ENCODE measurements at regions not wholly inside any gene's neighbourhood (a gene's known extent, or its start where the extent isn't known, plus 50 kb on each side); places are given as distances from the start of the nearest gene placed in this dataset.

- H4K20me1 ChIP-seq (ENCODE audit: control insufficient read depth, insufficient read depth): no peaks in the 10 kb centered on the region
Observed at GRCh38 chr1:73910466-73910865, 287.5 kb downstream of the LRRIQ3 start.

GRCh38 chr1:73910062-73910461 lies 287.9 kb downstream of the LRRIQ3 start:
- H3K4me2 ChIP-seq (ENCODE audit: control insufficient read depth, insufficient read depth): no peak overlapping the region
- no peaks in the 10 kb centered on the region for H4K20me1 ChIP-seq (ENCODE audit: control insufficient read depth, insufficient read depth)
- H3K27me3 ChIP-seq (replicated peaks in 1 of 2; ENCODE audit: control insufficient read depth in 2 of 2, insufficient read depth in 2 of 2, low read length in 1 of 2): no peaks in the 10 kb centered on the region
- FAIRE-seq (no peak), DNase-seq (ENCODE audit: low read depth, low spot score) (no peak), ATAC-seq (no peak)
- intact Hi-C loops (cut with micrococcal nuclease; ENCODE audit: unreplicated experiment): no loop called here
- H3K27ac ChIP-seq (ENCODE audit: control insufficient read depth, insufficient read depth): no peak overlapping the region
- BruUV-seq (replicated peaks): no TSS peak
- H3K79me2 ChIP-seq (ENCODE audit: control insufficient read depth, insufficient read depth, low read length): no peaks in the 10 kb centered on the region
- no peaks in the 10 kb centered on the region for H3K9me3 ChIP-seq (replicated peaks; ENCODE audit: control insufficient read depth, insufficient read depth, low read length)
- TF ChIP-seq IRF4 (IDR thresholded peaks at IDR 0.05; ENCODE audit: low read depth, low read length) (no peak), CHD2 (IDR thresholded peaks at IDR 0.05; ENCODE audit: borderline replicate concordance, low read depth, low read length) (no peak), ZBTB40 (IDR thresholded peaks at IDR 0.05; ENCODE audit: borderline replicate concordance) (no peak), MEF2B (IDR thresholded peaks at IDR 0.05; ENCODE audit: partially characterized antibody, poor library complexity, severe bottlenecking) (no peak)
- no peak overlapping the region for H3K4me3 ChIP-seq
- POLR2A ChIA-PET: interaction anchor here (0.6 kb wide), 1 partner anchor 334 kb away, joined by 6 read pairs; no protein-coding TSS in a partner anchor
- RAD21 ChIA-PET (ENCODE audit: unreplicated experiment): no interaction called here
- H2AFZ ChIP-seq (ENCODE audit: control insufficient read depth, low read depth, low read length): no peak overlapping the region
- SMC1A ChIA-PET (ENCODE audit: uncharacterized antibody, unreplicated experiment): interaction anchor here (0.8 to 1.2 kb wide), 2 partner anchors 11 to 27 kb away, joined by 3 read pairs; no protein-coding TSS in a partner anchor
- CTCF ChIA-PET: interaction anchor here (1.0 kb wide), 1 partner anchor 9 kb away, joined by 3 read pairs; no protein-coding TSS in a partner anchor
- in situ Hi-C loops (cut with MboI): no loop called here
- H3K9ac ChIP-seq (ENCODE audit: control insufficient read depth, insufficient read depth, low read length): no peak overlapping the region
- 8% methylated on average over 2 of the region's 2 CpGs for WGBS (ENCODE audit: insufficient coverage, insufficient replicate concordance, low lambda C conversion rate, missing lambda C conversion rate)
- H3K36me3 ChIP-seq (ENCODE audit: control insufficient read depth in 2 of 2, insufficient read depth in 2 of 2, low read length in 1 of 2): no peaks in the 10 kb centered on the region
- no peaks in the 10 kb centered on the region for H3K4me1 ChIP-seq (ENCODE audit: control insufficient read depth, insufficient read depth, low read length)

More at GRCh38 chr1:73910466-73910865, 287.5 kb downstream of the LRRIQ3 start:
- ChIA-PET CTCF (interaction anchor here (1.0 kb wide), 1 partner anchor 10 kb away, joined by 3 read pairs; no protein-coding TSS in a partner anchor), RAD21 (ENCODE audit: unreplicated experiment) (no interaction called here), POLR2A (interaction anchor here (0.6 kb wide), 1 partner anchor 334 kb away, joined by 6 read pairs; no protein-coding TSS in a partner anchor), SMC1A (ENCODE audit: uncharacterized antibody, unreplicated experiment) (interaction anchor here (0.8 to 1.2 kb wide), 2 partner anchors 11 to 27 kb away, joined by 3 read pairs; no protein-coding TSS in a partner anchor)
- Histone ChIP-seq H3K27me3 (replicated peaks in 1 of 2; ENCODE audit: control insufficient read depth in 2 of 2, insufficient read depth in 2 of 2, low read length in 1 of 2) (no peaks in the 10 kb centered on the region), H3K9me3 (replicated peaks; ENCODE audit: control insufficient read depth, insufficient read depth, low read length) (no peaks in the 10 kb centered on the region), H2AFZ (ENCODE audit: control insufficient read depth, low read depth, low read length) (no peak overlapping the region), H3K4me3 (no peak overlapping the region), H3K36me3 (ENCODE audit: control insufficient read depth in 2 of 2, insufficient read depth in 2 of 2, low read length in 1 of 2) (no peaks in the 10 kb centered on the region), H3K4me1 (ENCODE audit: control insufficient read depth, insufficient read depth, low read length) (no peaks in the 10 kb centered on the region), H3K79me2 (ENCODE audit: control insufficient read depth, insufficient read depth, low read length) (no peaks in the 10 kb centered on the region), H3K4me2 (ENCODE audit: control insufficient read depth, insufficient read depth) (no peak overlapping the region), H3K27ac (ENCODE audit: control insufficient read depth, insufficient read depth) (no peak overlapping the region), H3K9ac (ENCODE audit: control insufficient read depth, insufficient read depth, low read length) (no peak overlapping the region)
- TF ChIP-seq SIX5 (IDR thresholded peaks at IDR 0.05; ENCODE audit: low read depth, low read length, severe bottlenecking) (no peak), CHD4 (IDR thresholded peaks at IDR 0.05) (no peak)
- BruUV-seq (replicated peaks): no TSS peak
- 6% methylated on average over 1 of the region's 1 CpG for WGBS (ENCODE audit: insufficient coverage, insufficient replicate concordance, low lambda C conversion rate, missing lambda C conversion rate)
- DNase-seq (ENCODE audit: low read depth, low spot score) (no peak), ATAC-seq (peak; percentile 61), FAIRE-seq (no peak)
- intact Hi-C loops (cut with micrococcal nuclease; ENCODE audit: unreplicated experiment): no loop called here
- in situ Hi-C loops (cut with MboI): no loop called here
